Keratinocyte (primary cell): ENCODE measurements at regions not wholly inside any gene's neighbourhood (a gene's known extent, or its start where the extent isn't known, plus 50 kb on each side); places are given as distances from the start of the nearest gene placed in this dataset.

ENCODE experiments used
- DNase-seq: peaks from one replicate; pipeline ENCODE4 v3.0.0-alpha.2; 2011; ENCODE audit warnings: low read depth, missing footprints, low spot score
- FAIRE-seq: peaks from 2 replicates; lab custom pipeline; 2011; peaks lifted over from hg19 to GRCh38; lab: Jason Lieb, UNC
- H2AFZ ChIP-seq: 2 replicates; pipeline ENCODE4 v1.6.0; 2012; ENCODE audit warnings: low read length, control low read depth, inconsistent platforms; ENCODE audit not compliant: control insufficient read depth
- H3K27ac ChIP-seq: 2 replicates; pipeline ENCODE4 v1.5.1; 2011; ENCODE audit warnings: low read length; ENCODE audit not compliant: control insufficient read depth, insufficient read depth
- H3K27me3 ChIP-seq: 3 replicates; pipeline ENCODE4 v1.6.0; 2011; ENCODE audit warnings: low read length; ENCODE audit not compliant: control insufficient read depth, insufficient read depth; ENCODE audit errors: extremely low read depth
- H3K36me3 ChIP-seq, 2 experiments: 2 replicates in 1 of 2; 3 replicates in 1 of 2; pipeline ENCODE4 v1.5.1; 2011; ENCODE audit warnings: low read length in 2 of 2, mild to moderate bottlenecking in 1 of 2; ENCODE audit not compliant: control insufficient read depth in 2 of 2, insufficient read depth in 2 of 2; ENCODE audit errors: extremely low read depth in 1 of 2
- H3K4me1 ChIP-seq: 3 replicates; pipeline ENCODE4 v1.5.1; 2011; ENCODE audit warnings: low read length; ENCODE audit not compliant: control insufficient read depth, insufficient read depth; ENCODE audit errors: extremely low read depth
- H3K4me2 ChIP-seq: 3 replicates; pipeline ENCODE4 v1.6.0; 2011; ENCODE audit warnings: low read depth, low read length; ENCODE audit not compliant: control insufficient read depth, insufficient read depth; ENCODE audit errors: extremely low read depth
- H3K4me3 ChIP-seq, 3 experiments: fragments of 200-600 bp in 1 of 3; sonication (generic) in 1 of 3; 2 replicates in 2 of 3; 3 replicates in 1 of 3; pipeline ENCODE4 v1.5.1; 2011 to 2016; ENCODE audit warnings: low read length in 3 of 3, mild to moderate bottlenecking in 3 of 3, control low read depth in 2 of 3, inconsistent platforms in 1 of 3, low read depth in 1 of 3, mixed read lengths in 1 of 3, mixed run types in 1 of 3, moderate library complexity in 1 of 3; ENCODE audit not compliant: control insufficient read depth in 2 of 3, insufficient read depth in 2 of 3; ENCODE audit errors: extremely low read depth in 1 of 3
- H3K79me2 ChIP-seq: 2 replicates; pipeline ENCODE4 v1.6.0; 2012; ENCODE audit warnings: low read length; ENCODE audit not compliant: control insufficient read depth, insufficient read depth
- H3K9ac ChIP-seq: 3 replicates; pipeline ENCODE4 v1.6.0; 2011; ENCODE audit warnings: low read length; ENCODE audit not compliant: control insufficient read depth, insufficient read depth; ENCODE audit errors: extremely low read depth
- H3K9me1 ChIP-seq: 3 replicates; pipeline ENCODE4 v1.6.0; 2011; ENCODE audit warnings: low read length; ENCODE audit not compliant: control insufficient read depth, insufficient read depth; ENCODE audit errors: extremely low read depth
- H3K9me3 ChIP-seq: 2 replicates; pipeline ENCODE4 v1.5.1; 2012; ENCODE audit warnings: low read depth, low read length; ENCODE audit not compliant: control insufficient read depth
- H4K20me1 ChIP-seq: 3 replicates; pipeline ENCODE4 v1.6.0; 2011; ENCODE audit warnings: low read length; ENCODE audit not compliant: control insufficient read depth, insufficient read depth; ENCODE audit errors: extremely low read depth
- EZH2 ChIP-seq: IDR thresholded peaks from one replicate; pipeline ENCODE4 v1.6.1; 2012; ENCODE audit warnings: inconsistent platforms, mild to moderate bottlenecking, low read length, moderate library complexity
- dilution Hi-C: fragments of 300-500 bp; cut with MboI; formaldehyde crosslinking; loops from one replicate; pipeline ENCODE4 v1.7.0; 2020; ENCODE audit warnings: low sequenced_read_pairs; ENCODE audit not compliant: extremely low pct_ligation_motif_present
- TF ChIP-seq, protein P1 (sequence below), 3 experiments: IDR thresholded peaks in 1 of 3; conservative IDR thresholded peaks in 1 of 3; optimal IDR thresholded peaks in 1 of 3; 2 replicates in 2 of 3; 3 replicates in 1 of 3; pipeline versions ENCODE3 to v1.5.1; 2011; ENCODE audit warnings: low read length in 3 of 3, mild to moderate bottlenecking in 3 of 3, moderate library complexity in 2 of 3, control low read depth in 1 of 3, inconsistent platforms in 1 of 3; ENCODE audit not compliant: insufficient read depth in 2 of 3; ENCODE audit errors: extremely low read depth in 1 of 3

- DNase-seq, result no peak
- Histone ChIP-seq H3K4me1 (peaks cover 7% of the 10 kb centered on the region), H3K9ac (no peak overlapping the region), H3K36me3 (no peaks in the 10 kb centered on the region), H3K9me1 (no peaks in the 10 kb centered on the region), H3K79me2 (no peaks in the 10 kb centered on the region), H3K4me2 (no peak overlapping the region), H4K20me1 (no peaks in the 10 kb centered on the region), H2AFZ (no peak overlapping the region), H3K27me3 (peaks cover 44% of the 10 kb centered on the region), H3K27ac (no peak overlapping the region), H3K9me3 (no peaks in the 10 kb centered on the region), H3K4me3 (no peak overlapping the region)
- TF ChIP-seq, protein P1, sequence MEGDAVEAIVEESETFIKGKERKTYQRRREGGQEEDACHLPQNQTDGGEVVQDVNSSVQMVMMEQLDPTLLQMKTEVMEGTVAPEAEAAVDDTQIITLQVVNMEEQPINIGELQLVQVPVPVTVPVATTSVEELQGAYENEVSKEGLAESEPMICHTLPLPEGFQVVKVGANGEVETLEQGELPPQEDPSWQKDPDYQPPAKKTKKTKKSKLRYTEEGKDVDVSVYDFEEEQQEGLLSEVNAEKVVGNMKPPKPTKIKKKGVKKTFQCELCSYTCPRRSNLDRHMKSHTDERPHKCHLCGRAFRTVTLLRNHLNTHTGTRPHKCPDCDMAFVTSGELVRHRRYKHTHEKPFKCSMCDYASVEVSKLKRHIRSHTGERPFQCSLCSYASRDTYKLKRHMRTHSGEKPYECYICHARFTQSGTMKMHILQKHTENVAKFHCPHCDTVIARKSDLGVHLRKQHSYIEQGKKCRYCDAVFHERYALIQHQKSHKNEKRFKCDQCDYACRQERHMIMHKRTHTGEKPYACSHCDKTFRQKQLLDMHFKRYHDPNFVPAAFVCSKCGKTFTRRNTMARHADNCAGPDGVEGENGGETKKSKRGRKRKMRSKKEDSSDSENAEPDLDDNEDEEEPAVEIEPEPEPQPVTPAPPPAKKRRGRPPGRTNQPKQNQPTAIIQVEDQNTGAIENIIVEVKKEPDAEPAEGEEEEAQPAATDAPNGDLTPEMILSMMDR (optimal IDR thresholded peaks at IDR 0.05 in 1 of 3, IDR thresholded peaks at IDR 0.05 in 1 of 3, conservative IDR thresholded peaks at IDR 0.05 in 1 of 3; ENCODE audit: extremely low read depth in 1 of 3, insufficient read depth in 2 of 3, low read length in 3 of 3), result no peak
- TF ChIP-seq EZH2, result no peak
- no peak for FAIRE-seq
- dilution Hi-C loops, result no loop called here
Observed at GRCh38 chr4:1568855-1569460, 115.2 kb downstream of the FAM53A start.

GRCh38 chr4:1567808-1568581, 116.1 kb downstream of the FAM53A start:
- no peaks in the 10 kb centered on the region for H3K36me3 ChIP-seq
- H3K79me2 ChIP-seq, result no peaks in the 10 kb centered on the region
- DNase-seq (no peak), FAIRE-seq (no peak)
- H3K9me1 ChIP-seq, result no peaks in the 10 kb centered on the region
- H3K4me1 ChIP-seq, result peaks cover 7% of the 10 kb centered on the region
- no peak overlapping the region for H3K4me2 ChIP-seq
- H3K9ac ChIP-seq, result no peak overlapping the region
- peaks cover 48% of the 10 kb centered on the region for H3K27me3 ChIP-seq
- H3K9me3 ChIP-seq, result no peaks in the 10 kb centered on the region
- H2AFZ ChIP-seq, result no peak overlapping the region
- H3K27ac ChIP-seq, result no peak overlapping the region
- H3K4me3 ChIP-seq, result no peak overlapping the region
- H4K20me1 ChIP-seq, result no peaks in the 10 kb centered on the region
- dilution Hi-C loops, result no loop called here
- TF ChIP-seq EZH2, result no peak
- TF ChIP-seq, protein P1 (optimal IDR thresholded peaks at IDR 0.05 in 1 of 3, IDR thresholded peaks at IDR 0.05 in 1 of 3, conservative IDR thresholded peaks at IDR 0.05 in 1 of 3; ENCODE audit: extremely low read depth in 1 of 3, insufficient read depth in 2 of 3, low read length in 3 of 3), result no peak
